ENCODE measurements at regions not wholly inside any gene's neighbourhood (a gene's known extent, or its start where the extent isn't known, plus 50 kb on each side); places are given as distances from the start of the nearest gene placed in this dataset.
"Not testable (repeated sequence)": the region's sequence is repeated elsewhere in the genome, so short reads cannot be mapped to it uniquely, and the experiment has no call there.

DNA sequence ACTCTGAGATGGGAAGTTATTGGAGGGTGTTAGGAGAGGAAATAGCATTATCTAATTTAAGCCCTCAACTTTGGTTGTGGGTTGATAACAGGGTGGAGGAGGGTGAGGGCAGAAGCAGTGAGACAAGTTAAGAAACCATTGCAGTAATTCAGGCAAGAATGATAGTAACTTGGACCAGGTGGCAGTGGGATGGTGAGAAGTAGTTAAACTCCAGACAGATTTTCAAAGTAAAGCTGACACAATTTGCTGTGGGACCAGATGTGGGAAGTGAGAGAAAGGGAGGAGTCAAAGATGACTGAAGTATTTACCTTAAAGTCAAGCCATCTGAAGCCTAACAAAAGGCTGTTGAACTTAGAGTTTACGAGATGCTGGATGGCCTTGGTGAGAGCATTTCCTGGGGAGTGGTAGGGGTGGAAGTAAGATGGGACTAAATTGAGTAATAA lies 163.2 kb upstream of the KLF7 start:
- DNase-seq, result peak in 3 of 4 experiments; percentile 14 to 37 (median 32)

GRCh38 chr2:207330912-207331311 lies 165.2 kb upstream of the KLF7 start:
- peak; percentile 75 to 94 (median 84) for DNase-seq

GRCh38 chr2:207331674-207332073 lies 165.9 kb upstream of the KLF7 start:
- no peak for DNase-seq

GRCh38 chr2:207332480-207333212 lies 166.9 kb upstream of the KLF7 start:
- peak; percentile 32 to 82 (median 64) for DNase-seq

DNA sequence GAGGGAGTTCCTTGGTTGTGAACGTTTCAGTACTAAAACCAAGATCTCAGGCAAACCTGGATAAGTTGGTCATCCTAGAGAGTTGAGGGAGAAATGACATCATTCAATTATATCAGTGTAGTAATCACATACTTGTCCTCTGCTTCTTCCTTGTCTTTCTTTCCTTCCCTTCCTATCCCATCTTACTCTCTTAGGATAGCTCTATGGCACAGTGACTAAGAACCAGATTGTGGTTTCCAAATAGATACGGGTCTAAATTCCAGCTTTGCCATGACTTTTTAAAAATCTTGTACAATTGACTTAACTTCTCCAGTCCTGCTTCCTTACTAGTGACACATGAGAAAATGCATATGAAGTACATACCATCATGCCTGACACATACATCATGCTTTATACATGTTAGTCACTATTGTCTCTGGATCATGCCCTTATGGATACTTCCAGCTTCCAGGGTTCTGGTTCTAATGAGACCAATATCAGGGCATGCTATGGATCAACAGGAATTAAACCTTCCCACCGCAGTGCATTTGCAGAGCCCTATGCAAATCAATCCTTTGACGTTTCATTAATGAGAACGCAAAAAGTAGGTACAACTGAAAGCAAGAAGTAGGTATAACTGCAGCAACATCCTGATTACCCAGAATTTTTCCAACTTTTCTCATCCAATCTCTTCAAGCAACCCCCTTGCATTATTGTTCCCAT lies 168.0 kb upstream of the KLF7 start:
- no peak for DNase-seq

- no peak for DNase-seq
These were observed 168.5 kb upstream of the KLF7 start for GRCh38 chr2:207334301-207334623.

- peak; percentile 32 to 71 (median 56) for DNase-seq
These were observed 169.1 kb upstream of the KLF7 start for GRCh38 chr2:207334624-207335371.

GRCh38 chr2:207337234-207338219 lies 171.8 kb upstream of the KLF7 start:
- DNase-seq, result peak; percentile 48 to 77 (median 72)

GRCh38 chr2:207338220-207338607 lies 172.5 kb upstream of the KLF7 start:
- peak; percentile 54 to 78 (median 76) for DNase-seq

GRCh38 chr2:207338610-207339009 lies 172.9 kb upstream of the KLF7 start:
- no peak for DNase-seq

DNA sequence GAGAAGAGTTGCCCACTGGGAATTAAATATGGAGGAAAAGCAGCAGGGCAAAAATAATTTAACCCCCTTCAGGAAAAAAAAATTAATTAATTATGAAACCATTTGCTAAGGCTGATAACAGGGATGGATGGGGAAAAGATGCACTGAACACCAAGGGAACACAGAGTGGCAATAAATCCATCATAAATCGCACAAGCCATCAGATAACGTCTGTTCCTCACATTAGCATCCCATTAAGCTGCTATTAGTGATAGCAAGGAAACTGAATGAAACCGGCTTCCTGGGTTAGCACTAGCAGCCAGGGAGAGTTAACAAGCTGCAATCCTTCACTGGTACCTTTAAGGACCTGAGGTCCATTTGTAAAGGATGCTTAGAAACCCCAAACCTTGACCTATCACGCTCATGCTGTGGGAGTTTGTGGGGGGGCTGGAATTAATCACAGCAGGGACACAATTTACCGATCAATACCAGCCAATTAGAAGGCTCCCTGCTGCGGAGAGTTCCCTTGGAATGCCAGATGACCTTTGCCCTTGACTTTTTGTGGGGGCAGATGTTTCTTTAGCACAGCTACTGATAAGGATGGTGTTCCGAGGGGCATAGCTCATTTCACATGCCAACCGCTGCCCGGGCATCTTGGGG lies 175.5 kb upstream of the KLF7 start:
- DNase-seq, result no peak

GRCh38 chr2:207341804-207342203 lies 176.1 kb upstream of the KLF7 start:
- no peak for DNase-seq

DNA sequence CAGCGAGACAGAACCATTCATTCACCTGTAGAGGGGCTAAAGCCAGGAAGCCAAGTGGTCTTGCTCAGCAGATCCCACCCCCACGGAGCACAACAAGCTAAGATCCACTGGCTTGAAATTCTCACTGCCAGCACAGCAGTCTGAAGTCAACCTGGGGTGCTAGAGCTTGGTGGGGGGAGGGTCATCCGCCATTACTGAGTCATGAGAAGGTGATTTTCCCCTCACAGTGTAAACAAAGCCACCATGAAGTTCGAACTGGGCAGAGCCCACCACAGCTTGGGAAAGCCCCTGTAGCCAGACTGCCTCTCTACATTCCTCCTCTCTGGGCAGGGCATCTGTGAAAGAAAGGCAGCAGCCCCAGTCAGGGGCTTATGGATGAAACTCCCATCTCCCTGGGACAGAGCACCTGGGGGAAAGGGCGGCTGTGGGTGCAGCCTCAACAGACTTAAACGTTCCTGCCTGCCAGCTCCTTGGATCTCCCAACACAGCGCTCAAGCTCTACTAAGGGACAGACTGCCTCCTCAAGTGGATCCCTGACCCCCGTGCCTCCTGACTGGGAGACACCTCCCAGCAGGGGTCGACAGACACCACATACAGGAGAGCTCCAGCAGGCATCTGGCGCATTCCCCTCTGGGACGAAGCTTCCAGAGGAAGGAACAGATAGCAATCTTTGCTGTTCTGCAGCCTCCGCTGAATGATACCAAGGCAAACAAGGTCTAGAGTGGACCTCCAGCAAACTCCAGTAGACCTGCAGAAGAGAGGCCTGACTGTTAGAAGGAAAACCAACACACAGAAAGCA lies 179.0 kb upstream of the KLF7 start:
- DNase-seq, result not testable (repeated sequence)

GRCh38 chr2:207351171-207351570 lies 178.6 kb upstream of the CREB1 start:
- no peak for DNase-seq

- peak in 2 of 4 experiments; percentile 21 to 36 for DNase-seq
These were observed 176.6 kb upstream of the CREB1 start for GRCh38 chr2:207352978-207353671.

- no peak for DNase-seq
These were observed 175.9 kb upstream of the CREB1 start for GRCh38 chr2:207353836-207354235.

- DNase-seq, result no peak
These were observed 175.3 kb upstream of the CREB1 start for GRCh38 chr2:207354462-207354861.

DNA sequence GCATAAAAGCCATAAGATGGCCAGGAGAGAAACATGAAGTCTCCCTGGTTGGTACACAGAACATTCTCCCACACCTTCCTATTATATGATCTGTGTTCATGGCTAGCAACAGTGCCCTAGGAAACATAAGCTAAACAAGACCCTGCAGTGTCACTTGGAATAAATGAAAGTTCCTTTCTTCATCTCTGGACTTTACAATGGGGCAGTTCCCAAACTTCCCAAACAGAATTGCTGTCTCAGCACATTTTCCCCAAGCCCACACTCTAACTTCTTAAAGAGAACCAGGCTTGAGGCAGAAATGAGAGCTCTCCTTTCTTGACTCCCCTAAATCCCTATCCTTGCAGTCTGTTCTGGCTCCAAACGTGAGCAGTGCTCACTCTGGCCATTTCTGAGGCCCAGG lies 173.2 kb upstream of the CREB1 start:
- DNase-seq, result peak in 3 of 4 experiments; percentile 6 to 49 (median 12)

DNA sequence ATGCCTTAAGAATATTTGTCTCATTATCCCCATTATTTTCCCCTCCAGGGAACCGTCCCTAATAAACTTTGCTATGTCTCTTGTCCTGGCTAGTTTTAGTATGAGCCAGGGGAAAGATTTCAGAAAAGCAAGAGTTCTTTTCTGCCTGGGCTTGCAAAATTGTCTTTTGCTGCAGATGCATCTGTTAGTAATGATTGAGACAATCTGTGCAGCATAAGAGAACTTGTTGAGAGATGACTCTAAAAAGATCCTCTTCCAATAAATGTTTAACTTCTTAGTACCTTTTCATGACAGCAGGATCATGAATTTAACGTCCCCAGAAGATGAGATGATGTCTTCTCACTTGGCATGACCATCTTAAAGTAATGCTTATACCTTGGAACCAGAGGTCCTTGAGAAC lies 172.5 kb upstream of the CREB1 start:
- no peak for DNase-seq

GRCh38 chr2:207362716-207363115 lies 167.0 kb upstream of the CREB1 start:
- no peak for DNase-seq

All from suppressor macrophage (primary cell).